ENCODE measurements at regions not wholly inside any gene's neighbourhood (a gene's known extent, or its start where the extent isn't known, plus 50 kb on each side); places are given as distances from the start of the nearest gene placed in this dataset.

DNA sequence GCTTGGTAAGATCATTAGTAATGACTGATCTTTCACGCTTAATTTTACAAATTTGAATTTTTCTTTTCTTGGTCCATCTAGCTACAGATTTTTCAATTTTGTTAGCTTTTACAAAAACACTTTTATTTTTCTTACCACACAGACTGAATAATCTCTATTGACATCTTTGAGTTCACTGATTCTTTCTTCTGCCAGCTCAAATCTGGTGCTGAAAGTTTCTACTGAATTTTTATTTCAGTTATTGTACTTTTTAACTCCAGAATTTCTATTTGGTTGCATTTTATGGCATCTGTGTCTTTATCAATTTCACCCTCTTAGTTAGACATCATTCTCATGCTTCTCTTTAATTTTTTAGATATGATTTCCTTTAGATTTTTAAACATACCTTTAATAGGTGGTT is 584.7 kb downstream of the LMO4 start:
- intact Hi-C loops (cut with DNase I): loop anchor here in 1 of 10 donors (10.0 kb wide), 1 partner anchor 61 kb away; no protein-coding TSS in a partner anchor
- no peak for TF ChIP-seq POLR2A (IDR thresholded peaks at IDR 0.05)
- TF ChIP-seq, protein P1, sequence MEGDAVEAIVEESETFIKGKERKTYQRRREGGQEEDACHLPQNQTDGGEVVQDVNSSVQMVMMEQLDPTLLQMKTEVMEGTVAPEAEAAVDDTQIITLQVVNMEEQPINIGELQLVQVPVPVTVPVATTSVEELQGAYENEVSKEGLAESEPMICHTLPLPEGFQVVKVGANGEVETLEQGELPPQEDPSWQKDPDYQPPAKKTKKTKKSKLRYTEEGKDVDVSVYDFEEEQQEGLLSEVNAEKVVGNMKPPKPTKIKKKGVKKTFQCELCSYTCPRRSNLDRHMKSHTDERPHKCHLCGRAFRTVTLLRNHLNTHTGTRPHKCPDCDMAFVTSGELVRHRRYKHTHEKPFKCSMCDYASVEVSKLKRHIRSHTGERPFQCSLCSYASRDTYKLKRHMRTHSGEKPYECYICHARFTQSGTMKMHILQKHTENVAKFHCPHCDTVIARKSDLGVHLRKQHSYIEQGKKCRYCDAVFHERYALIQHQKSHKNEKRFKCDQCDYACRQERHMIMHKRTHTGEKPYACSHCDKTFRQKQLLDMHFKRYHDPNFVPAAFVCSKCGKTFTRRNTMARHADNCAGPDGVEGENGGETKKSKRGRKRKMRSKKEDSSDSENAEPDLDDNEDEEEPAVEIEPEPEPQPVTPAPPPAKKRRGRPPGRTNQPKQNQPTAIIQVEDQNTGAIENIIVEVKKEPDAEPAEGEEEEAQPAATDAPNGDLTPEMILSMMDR (IDR thresholded peaks at IDR 0.05): no peak
- Histone ChIP-seq H3K4me3 (no peak overlapping the region), H3K36me3 (no peaks in the 10 kb centered on the region), H3K9me3 (peaks cover 0 to 28% (median 11%) of the 10 kb centered on the region in 12 donors), H3K27ac (no peak overlapping the region), H3K27me3 (no peaks in the 10 kb centered on the region), H3K4me1 (no peaks in the 10 kb centered on the region)
- no peak for DNase-seq
- ATAC-seq: no peak
- WGBS, 4 donors: 94 to 98% (median 95%) methylated on average over 1 of the region's 1 CpG

DNA sequence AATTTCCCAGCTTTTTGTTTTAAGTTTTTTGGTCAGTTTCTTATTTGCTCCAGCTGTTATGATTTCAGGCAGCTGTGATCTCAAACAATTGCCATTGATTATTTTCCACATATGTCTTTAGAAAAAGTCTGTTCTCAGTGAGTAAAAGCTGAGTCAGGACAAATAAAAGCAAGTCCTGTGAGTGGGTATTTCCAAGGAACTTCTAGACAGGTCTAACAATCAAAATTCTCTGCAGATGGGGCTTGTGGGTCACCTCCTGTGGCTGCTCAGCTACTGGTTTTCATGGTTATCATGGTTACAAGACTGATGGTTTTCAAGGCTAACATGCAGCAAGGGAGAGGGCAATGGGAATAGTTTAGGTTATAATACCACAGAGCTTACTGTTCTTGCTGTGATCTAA is 585.7 kb downstream of the LMO4 start:
- TF ChIP-seq, protein P1 (IDR thresholded peaks at IDR 0.05): no peak
- TF ChIP-seq POLR2A (IDR thresholded peaks at IDR 0.05): no peak
- Histone ChIP-seq H3K27me3 (no peaks in the 10 kb centered on the region), H3K36me3 (no peaks in the 10 kb centered on the region), H3K27ac (no peak overlapping the region), H3K4me3 (no peak overlapping the region), H3K4me1 (no peaks in the 10 kb centered on the region), H3K9me3 (peaks cover 0 to 28% (median 11%) of the 10 kb centered on the region in 12 donors)
- intact Hi-C loops (cut with DNase I): loop anchor here in 1 of 10 donors (10.0 kb wide), 1 partner anchor 60 kb away; no protein-coding TSS in a partner anchor
- ATAC-seq (no peak), DNase-seq (no peak)

DNA sequence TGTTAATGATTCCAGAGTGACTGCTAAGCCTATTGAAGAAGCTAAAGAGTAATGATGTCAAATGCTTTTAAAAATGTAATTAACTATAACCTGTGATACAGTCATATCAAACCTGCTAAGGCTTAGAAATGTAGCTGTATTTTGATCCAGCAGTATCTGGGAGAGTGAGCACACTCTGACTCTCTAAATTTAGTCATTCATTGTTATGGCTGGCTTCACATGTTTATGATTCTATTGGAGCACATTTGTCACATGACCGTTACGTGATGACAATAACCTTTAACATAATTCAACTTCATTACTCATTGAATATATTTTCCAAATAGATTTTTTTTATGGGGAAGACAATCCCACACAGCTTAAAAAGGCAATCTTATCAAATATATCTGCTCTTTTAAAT is 587.1 kb downstream of the LMO4 start:
- ATAC-seq (no peak), DNase-seq (no peak)
- Histone ChIP-seq H3K4me3 (no peak overlapping the region), H3K36me3 (no peaks in the 10 kb centered on the region), H3K4me1 (no peaks in the 10 kb centered on the region), H3K27me3 (no peaks in the 10 kb centered on the region), H3K9me3 (peaks cover 0 to 28% (median 11%) of the 10 kb centered on the region in 12 donors), H3K27ac (no peak overlapping the region)
- TF ChIP-seq, protein P1 (IDR thresholded peaks at IDR 0.05): no peak
- TF ChIP-seq POLR2A (IDR thresholded peaks at IDR 0.05): no peak
- intact Hi-C loops (cut with DNase I): loop anchor here in 1 of 10 donors (10.0 kb wide), 1 partner anchor 59 kb away; no protein-coding TSS in a partner anchor
- WGBS, 4 donors: 91 to 96% (median 94%) methylated on average over 2 of the region's 2 CpGs

DNA sequence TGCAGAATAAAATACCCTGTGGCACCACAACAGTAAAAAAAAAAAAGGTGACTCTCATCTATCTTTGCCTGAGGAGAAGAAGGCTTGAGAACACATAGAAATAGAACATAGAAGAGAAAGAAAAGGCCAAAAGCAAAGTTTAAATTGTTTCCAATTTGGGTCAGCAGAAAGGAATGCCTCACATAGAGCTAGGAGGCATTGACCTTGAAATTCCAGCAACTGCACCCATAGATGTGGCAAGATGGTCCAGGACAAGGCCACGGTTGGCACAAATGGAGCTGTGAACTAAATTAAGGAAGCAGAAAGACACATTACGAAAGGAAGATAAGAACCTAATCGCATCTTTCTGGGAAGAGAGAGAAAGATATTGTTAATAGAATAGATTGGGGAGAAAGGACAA is 588.3 kb downstream of the LMO4 start:
- Histone ChIP-seq H3K36me3 (no peaks in the 10 kb centered on the region), H3K4me1 (no peaks in the 10 kb centered on the region), H3K9me3 (peaks cover 0 to 26% (median 11%) of the 10 kb centered on the region in 12 donors), H3K27me3 (no peaks in the 10 kb centered on the region), H3K27ac (no peak overlapping the region), H3K4me3 (no peak overlapping the region)
- no peak for ATAC-seq
- intact Hi-C loops (cut with DNase I): loop anchor here in 1 of 10 donors (10.0 kb wide), 1 partner anchor 58 kb away; no protein-coding TSS in a partner anchor
- DNase-seq: no peak
- whole genome bisulfite sequencing, 4 donors: 76 to 91% (median 79%) methylated on average over 3 of the region's 3 CpGs
- TF ChIP-seq, protein P1 (IDR thresholded peaks at IDR 0.05): no peak
- no peak for TF ChIP-seq POLR2A (IDR thresholded peaks at IDR 0.05)
